ENCODE measurements at regions not wholly inside any gene's neighbourhood (a gene's known extent, or its start where the extent isn't known, plus 50 kb on each side); places are given as distances from the start of the nearest gene placed in this dataset.

DNA sequence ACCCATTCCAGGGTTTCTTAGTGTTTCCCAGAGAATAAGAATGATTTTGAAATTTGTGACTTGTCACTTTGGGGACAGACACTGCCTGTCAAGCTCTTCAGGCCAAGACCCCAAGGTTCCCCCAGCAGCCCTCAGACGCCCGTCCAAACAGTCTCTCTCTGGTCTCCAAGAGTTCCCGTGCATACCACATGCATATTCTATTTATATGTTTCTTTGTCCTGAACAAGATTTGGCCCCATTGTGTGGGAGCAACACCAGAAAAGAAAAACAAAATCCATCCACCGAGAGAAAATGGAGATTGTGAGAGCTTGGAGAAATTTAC, 52.2 kb upstream of the CTAGE1 start:
- TF ChIP-seq, protein P1, sequence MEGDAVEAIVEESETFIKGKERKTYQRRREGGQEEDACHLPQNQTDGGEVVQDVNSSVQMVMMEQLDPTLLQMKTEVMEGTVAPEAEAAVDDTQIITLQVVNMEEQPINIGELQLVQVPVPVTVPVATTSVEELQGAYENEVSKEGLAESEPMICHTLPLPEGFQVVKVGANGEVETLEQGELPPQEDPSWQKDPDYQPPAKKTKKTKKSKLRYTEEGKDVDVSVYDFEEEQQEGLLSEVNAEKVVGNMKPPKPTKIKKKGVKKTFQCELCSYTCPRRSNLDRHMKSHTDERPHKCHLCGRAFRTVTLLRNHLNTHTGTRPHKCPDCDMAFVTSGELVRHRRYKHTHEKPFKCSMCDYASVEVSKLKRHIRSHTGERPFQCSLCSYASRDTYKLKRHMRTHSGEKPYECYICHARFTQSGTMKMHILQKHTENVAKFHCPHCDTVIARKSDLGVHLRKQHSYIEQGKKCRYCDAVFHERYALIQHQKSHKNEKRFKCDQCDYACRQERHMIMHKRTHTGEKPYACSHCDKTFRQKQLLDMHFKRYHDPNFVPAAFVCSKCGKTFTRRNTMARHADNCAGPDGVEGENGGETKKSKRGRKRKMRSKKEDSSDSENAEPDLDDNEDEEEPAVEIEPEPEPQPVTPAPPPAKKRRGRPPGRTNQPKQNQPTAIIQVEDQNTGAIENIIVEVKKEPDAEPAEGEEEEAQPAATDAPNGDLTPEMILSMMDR (IDR thresholded peaks at IDR 0.05; ENCODE audit: borderline replicate concordance, extremely low read depth, low read length, poor library complexity, severe bottlenecking) = no peak
- no peak for TF ChIP-seq EZH2 (IDR thresholded peaks at IDR 0.05; ENCODE audit: borderline replicate concordance, low read depth, low read length, severe bottlenecking)

Measured in DND-41 (cell line).